ENCODE measurements at regions not wholly inside any gene's neighbourhood (a gene's known extent, or its start where the extent isn't known, plus 50 kb on each side); places are given as distances from the start of the nearest gene placed in this dataset.

DNA sequence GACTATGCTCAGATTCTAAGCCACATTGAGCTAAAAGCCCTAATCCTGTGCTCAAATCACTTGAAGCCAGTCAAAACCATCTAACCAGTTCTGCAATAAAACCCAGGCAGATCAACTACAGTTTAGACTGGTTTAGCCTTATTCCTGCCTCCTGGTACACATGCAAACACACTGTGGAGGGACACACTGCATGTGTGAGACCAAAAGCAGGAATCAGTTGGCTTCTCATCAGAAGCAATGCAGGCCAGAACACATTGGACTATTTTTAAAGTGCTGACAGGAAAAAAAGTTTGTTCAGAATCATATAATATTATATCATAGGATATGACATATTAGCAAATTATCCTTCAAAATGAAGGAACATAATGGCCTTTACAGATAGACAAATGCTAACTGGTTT lies 52.5 kb upstream of the NT5C1B start:
- Histone ChIP-seq H3K4me3 (ENCODE audit: extremely low read depth, insufficient read depth, low read length, poor library complexity, severe bottlenecking) (no peak overlapping the region), H3K4me1 (ENCODE audit: control insufficient read depth, insufficient read depth, low read length, poor library complexity, severe bottlenecking) (no peaks in the 10 kb centered on the region), H3K9me3 (ENCODE audit: control insufficient read depth, low read length) (peaks cover 6% of the 10 kb centered on the region), H3K27ac (ENCODE audit: low read depth, low read length, severe bottlenecking) (no peak overlapping the region), H3K36me3 (ENCODE audit: control insufficient read depth, insufficient read depth, low read length) (no peaks in the 10 kb centered on the region)

DNA sequence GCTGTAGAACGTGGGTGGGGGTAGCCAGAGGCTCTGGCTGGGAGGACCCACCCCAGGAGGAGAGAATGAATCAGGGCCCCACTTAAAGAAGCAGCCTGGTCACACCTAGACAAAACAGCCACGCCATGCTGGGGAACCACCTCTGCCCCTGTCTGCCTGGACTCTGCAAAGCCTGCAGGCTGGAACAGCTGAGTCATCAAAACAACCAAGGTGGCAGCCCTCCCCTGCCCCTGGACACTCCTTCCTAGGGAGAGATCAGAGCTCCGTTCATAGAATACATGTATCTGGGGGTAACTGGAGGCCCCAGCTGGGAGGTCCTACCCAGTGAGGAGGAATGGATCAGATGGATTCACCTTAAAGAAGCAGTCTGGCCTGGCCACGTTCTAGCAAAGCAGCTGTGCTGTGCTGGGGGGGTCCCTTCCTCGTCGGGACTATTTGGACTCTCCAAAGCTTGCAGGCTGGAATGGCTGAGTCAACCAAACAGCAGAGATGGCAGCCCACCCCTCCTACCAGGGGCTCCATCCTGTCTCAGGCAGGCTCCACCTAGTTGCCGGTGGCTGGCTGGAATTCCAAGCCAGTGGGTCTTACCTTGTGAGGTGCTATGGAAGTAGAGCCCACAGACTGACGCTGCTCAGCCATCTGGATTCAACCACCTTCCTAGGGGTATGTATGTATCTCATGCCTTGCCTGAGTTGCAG lies 50.5 kb upstream of the NT5C1B start:
- 82 to 86% methylated on average over 5 to 8 of the region's 8 CpGs for WGBS, 2 experiments (ENCODE audit: insufficient coverage in 2 of 2)
- H3K4me1 ChIP-seq (ENCODE audit: control insufficient read depth, insufficient read depth, low read length, poor library complexity, severe bottlenecking), result no peaks in the 10 kb centered on the region
- H3K9me3 ChIP-seq (ENCODE audit: control insufficient read depth, low read length), result peaks cover 12% of the 10 kb centered on the region
- H3K27ac ChIP-seq (ENCODE audit: low read depth, low read length, severe bottlenecking), result no peak overlapping the region
- no peak overlapping the region for H3K4me3 ChIP-seq (ENCODE audit: extremely low read depth, insufficient read depth, low read length, poor library complexity, severe bottlenecking)
- no peaks in the 10 kb centered on the region for H3K36me3 ChIP-seq (ENCODE audit: control insufficient read depth, insufficient read depth, low read length)
